ENCODE measurements at regions not wholly inside any gene's neighbourhood (a gene's known extent, or its start where the extent isn't known, plus 50 kb on each side); places are given as distances from the start of the nearest gene placed in this dataset.
"Not testable (repeated sequence)": the region's sequence is repeated elsewhere in the genome, so short reads cannot be mapped to it uniquely, and the experiment has no call there.

GRCh38 chr18:76054156-76054555, 440.9 kb downstream of the ZNF516 start:
- DNase-seq, result no peak
- intact Hi-C loops (cut with DNase I), result no loop called here

GRCh38 chr18:76053551-76053950, 441.5 kb downstream of the ZNF516 start:
- intact Hi-C loops (cut with DNase I), result no loop called here
- DNase-seq, result no peak

- intact Hi-C loops (cut with DNase I), result no loop called here
- DNase-seq, result no peak
Observed at GRCh38 chr18:76052227-76052595, 442.8 kb downstream of the ZNF516 start.

GRCh38 chr18:76051396-76052226, 443.4 kb downstream of the ZNF516 start:
- no peak for DNase-seq
- intact Hi-C loops (cut with DNase I), result no loop called here

GRCh38 chr18:76046221-76046620, 448.8 kb downstream of the ZNF516 start:
- intact Hi-C loops (cut with DNase I), result no loop called here
- no peak for DNase-seq

- no peak for DNase-seq
- intact Hi-C loops (cut with DNase I), result no loop called here
Observed at GRCh38 chr18:76042511-76042910, 452.5 kb downstream of the ZNF516 start.

- no peak for DNase-seq
- intact Hi-C loops (cut with DNase I), result no loop called here
Observed at GRCh38 chr18:76018210-76018609, 476.8 kb downstream of the ZNF516 start.

GRCh38 chr18:76013057-76013456, 482.0 kb downstream of the ZNF516 start:
- intact Hi-C loops (cut with DNase I), result no loop called here
- no peak for DNase-seq

GRCh38 chr18:76005632-76006208, 489.3 kb downstream of the ZNF516 start:
- intact Hi-C loops (cut with DNase I), result no loop called here
- no peak for DNase-seq

GRCh38 chr18:75987913-75988312, 507.1 kb downstream of the ZNF516 start:
- intact Hi-C loops (cut with DNase I); DNase-seq: not testable (repeated sequence)

- intact Hi-C loops (cut with DNase I), result no loop called here
- no peak for DNase-seq
Observed at GRCh38 chr18:75984853-75985252, 510.2 kb downstream of the ZNF516 start.

GRCh38 chr18:75981102-75981501, 513.9 kb downstream of the ZNF516 start:
- DNase-seq, result no peak
- intact Hi-C loops (cut with DNase I), result no loop called here

- intact Hi-C loops (cut with DNase I), result no loop called here
- no peak for DNase-seq
Observed at GRCh38 chr18:75977081-75977480, 518.0 kb downstream of the ZNF516 start.

GRCh38 chr18:75970212-75970611, 524.8 kb downstream of the ZNF516 start:
- DNase-seq, result no peak
- intact Hi-C loops (cut with DNase I), result no loop called here

GRCh38 chr18:75966431-75966830, 528.6 kb downstream of the ZNF516 start:
- intact Hi-C loops (cut with DNase I), result no loop called here

GRCh38 chr18:75962036-75962572, 532.9 kb downstream of the ZNF516 start:
- intact Hi-C loops (cut with DNase I), result no loop called here
- no peak for DNase-seq

More at GRCh38 chr18:75966431-75966830, 528.6 kb downstream of the ZNF516 start:
- DNase-seq, result no peak

- DNase-seq; intact Hi-C loops (cut with DNase I): not testable (repeated sequence)
Observed at GRCh38 chr18:75960356-75960755, 532.9 kb upstream of the SMIM21 start.

- intact Hi-C loops (cut with DNase I), result no loop called here
- DNase-seq, result no peak
Observed at GRCh38 chr18:75959150-75959549, 531.6 kb upstream of the SMIM21 start.

GRCh38 chr18:75958683-75959082, 531.2 kb upstream of the SMIM21 start:
- intact Hi-C loops (cut with DNase I), result no loop called here

GRCh38 chr18:75945265-75945933, 517.9 kb upstream of the SMIM21 start:
- DNase-seq, result peak in 1 of 10 donors; percentile 72
- intact Hi-C loops (cut with DNase I), result no loop called here

More at GRCh38 chr18:75958683-75959082, 531.2 kb upstream of the SMIM21 start:
- no peak for DNase-seq

GRCh38 chr18:75937306-75937705, 509.8 kb upstream of the SMIM21 start:
- intact Hi-C loops (cut with DNase I), result no loop called here

More at GRCh38 chr18:75937306-75937705, 509.8 kb upstream of the SMIM21 start:
- DNase-seq, result no peak
